Kidney glomerular epithelial cell (primary cell): ENCODE measurements at regions not wholly inside any gene's neighbourhood (a gene's known extent, or its start where the extent isn't known, plus 50 kb on each side); places are given as distances from the start of the nearest gene placed in this dataset.

Experiments used
- DNase-seq: peaks from one replicate; lab custom pipeline; 2025; lab: John Stamatoyannopoulos, UW

GRCh38 chr6:157756708-157757429 lies 66.2 kb upstream of the SNX9 start:
- DNase-seq, result peak; percentile 94

- DNase-seq, result no peak
These were observed 65.3 kb upstream of the SNX9 start for GRCh38 chr6:157757430-157758403.

- DNase-seq, result no peak
These were observed 64.5 kb upstream of the SNX9 start for GRCh38 chr6:157758516-157759023.

- DNase-seq, result peak; percentile 35
These were observed 64.0 kb upstream of the SNX9 start for GRCh38 chr6:157759028-157759427.

GRCh38 chr6:157760137-157760536 lies 62.9 kb upstream of the SNX9 start:
- DNase-seq, result no peak

GRCh38 chr6:157760589-157761330 lies 62.3 kb upstream of the SNX9 start:
- DNase-seq, result peak; percentile 90

GRCh38 chr6:157761331-157761921 lies 61.6 kb upstream of the SNX9 start:
- peak; percentile 59 for DNase-seq

- DNase-seq, result no peak
These were observed 61.1 kb upstream of the SNX9 start for GRCh38 chr6:157761926-157762325.

- DNase-seq, result no peak
These were observed 60.4 kb upstream of the SNX9 start for GRCh38 chr6:157762636-157763035.

- DNase-seq, result peak; percentile 88
These were observed 59.7 kb upstream of the SNX9 start for GRCh38 chr6:157763129-157763903.

GRCh38 chr6:157763904-157764177 lies 59.2 kb upstream of the SNX9 start:
- no peak for DNase-seq

GRCh38 chr6:157764178-157765068 lies 58.6 kb upstream of the SNX9 start:
- peak; percentile 98 for DNase-seq

- DNase-seq, result no peak
These were observed 55.9 kb upstream of the SNX9 start for GRCh38 chr6:157766901-157767774.

GRCh38 chr6:157767775-157768156 lies 55.3 kb upstream of the SNX9 start:
- no peak for DNase-seq

- no peak for DNase-seq
These were observed 54.7 kb upstream of the SNX9 start for GRCh38 chr6:157768304-157768703.

- DNase-seq, result no peak
These were observed 54.0 kb upstream of the SNX9 start for GRCh38 chr6:157768863-157769551.

GRCh38 chr6:157769776-157770426 lies 53.1 kb upstream of the SNX9 start:
- no peak for DNase-seq

GRCh38 chr6:157770946-157771345 lies 52.1 kb upstream of the SNX9 start:
- DNase-seq, result no peak
